ENCODE measurements at regions not wholly inside any gene's neighbourhood (a gene's known extent, or its start where the extent isn't known, plus 50 kb on each side); places are given as distances from the start of the nearest gene placed in this dataset.
A peak's percentile ranks its signal among the peaks of the same experiment; 100 is the strongest.

DNA sequence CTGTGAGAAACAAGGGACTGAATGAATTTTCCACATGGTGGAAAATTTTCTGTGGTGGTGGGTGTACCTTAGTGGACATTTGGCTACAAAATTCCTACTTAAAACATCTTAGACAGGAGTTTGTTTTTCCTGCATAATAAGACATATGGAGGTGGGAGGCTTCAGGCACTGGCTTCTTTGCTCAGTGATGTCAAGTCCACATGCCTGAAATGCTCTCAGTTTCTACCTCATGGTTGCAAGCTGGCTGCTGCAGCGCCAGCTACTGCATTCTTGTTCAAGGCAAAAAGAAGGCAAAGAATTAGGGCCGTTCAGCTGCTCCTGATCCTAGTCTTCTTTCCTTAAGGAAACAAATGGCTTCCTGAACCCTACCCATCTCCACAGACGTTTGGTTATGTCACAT lies 99.9 kb upstream of the FAM204A start:
- no peak for ATAC-seq (ENCODE audit: low read depth)
- TF ChIP-seq, protein P1, sequence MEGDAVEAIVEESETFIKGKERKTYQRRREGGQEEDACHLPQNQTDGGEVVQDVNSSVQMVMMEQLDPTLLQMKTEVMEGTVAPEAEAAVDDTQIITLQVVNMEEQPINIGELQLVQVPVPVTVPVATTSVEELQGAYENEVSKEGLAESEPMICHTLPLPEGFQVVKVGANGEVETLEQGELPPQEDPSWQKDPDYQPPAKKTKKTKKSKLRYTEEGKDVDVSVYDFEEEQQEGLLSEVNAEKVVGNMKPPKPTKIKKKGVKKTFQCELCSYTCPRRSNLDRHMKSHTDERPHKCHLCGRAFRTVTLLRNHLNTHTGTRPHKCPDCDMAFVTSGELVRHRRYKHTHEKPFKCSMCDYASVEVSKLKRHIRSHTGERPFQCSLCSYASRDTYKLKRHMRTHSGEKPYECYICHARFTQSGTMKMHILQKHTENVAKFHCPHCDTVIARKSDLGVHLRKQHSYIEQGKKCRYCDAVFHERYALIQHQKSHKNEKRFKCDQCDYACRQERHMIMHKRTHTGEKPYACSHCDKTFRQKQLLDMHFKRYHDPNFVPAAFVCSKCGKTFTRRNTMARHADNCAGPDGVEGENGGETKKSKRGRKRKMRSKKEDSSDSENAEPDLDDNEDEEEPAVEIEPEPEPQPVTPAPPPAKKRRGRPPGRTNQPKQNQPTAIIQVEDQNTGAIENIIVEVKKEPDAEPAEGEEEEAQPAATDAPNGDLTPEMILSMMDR (IDR thresholded peaks at IDR 0.05), result no peak
- POLR2A ChIA-PET, result no interaction called here

DNA sequence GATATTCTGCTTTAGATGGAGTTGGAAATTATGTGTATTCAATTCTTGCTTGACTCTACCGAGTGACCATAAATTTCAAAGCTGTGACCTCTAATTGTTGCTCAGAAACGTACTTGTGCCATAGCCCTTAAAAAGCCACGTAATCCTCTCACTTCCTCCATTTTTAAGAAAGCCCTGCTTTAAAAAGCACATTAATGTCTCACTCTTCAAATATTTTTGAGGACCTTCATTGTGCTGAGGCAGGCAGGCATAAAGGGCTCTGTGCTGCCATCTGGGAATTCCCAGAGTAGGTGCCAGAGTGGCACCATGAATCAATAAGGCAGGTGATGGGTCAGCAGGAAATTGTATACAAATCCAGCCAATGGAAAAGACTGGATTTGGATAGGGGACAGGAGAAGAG lies 97.7 kb upstream of the FAM204A start:
- H3K4me1 Mint-ChIP-seq, result no peaks in the 10 kb centered on the region
- no peak overlapping the region for H3K4me3 Mint-ChIP-seq
- no peaks in the 10 kb centered on the region for H3K36me3 Mint-ChIP-seq (ENCODE audit: low read depth)
- ATAC-seq (ENCODE audit: low read depth), result no peak
- intact Hi-C loops (cut with micrococcal nuclease), result no loop called here
- no peaks in the 10 kb centered on the region for H3K9me3 Mint-ChIP-seq
- CTCF ChIA-PET, result no interaction called here
- H3K27me3 Mint-ChIP-seq, result peaks cover 27% of the 10 kb centered on the region
- TF ChIP-seq, protein P1 (IDR thresholded peaks at IDR 0.05), result no peak
- POLR2A ChIA-PET, result no interaction called here
- H3K27ac Mint-ChIP-seq, result no peak overlapping the region
- DNase-seq, result no peak

More for the DNA sequence above, 99.9 kb upstream of the FAM204A start:
- Mint-ChIP-seq H3K9me3 (no peaks in the 10 kb centered on the region), H3K4me3 (no peak overlapping the region), H3K36me3 (ENCODE audit: low read depth) (no peaks in the 10 kb centered on the region), H3K27ac (no peak overlapping the region), H3K4me1 (no peaks in the 10 kb centered on the region), H3K27me3 (peaks cover 24% of the 10 kb centered on the region)
- DNase-seq, result no peak
- intact Hi-C loops (cut with micrococcal nuclease), result no loop called here
- CTCF ChIA-PET, result no interaction called here

DNA sequence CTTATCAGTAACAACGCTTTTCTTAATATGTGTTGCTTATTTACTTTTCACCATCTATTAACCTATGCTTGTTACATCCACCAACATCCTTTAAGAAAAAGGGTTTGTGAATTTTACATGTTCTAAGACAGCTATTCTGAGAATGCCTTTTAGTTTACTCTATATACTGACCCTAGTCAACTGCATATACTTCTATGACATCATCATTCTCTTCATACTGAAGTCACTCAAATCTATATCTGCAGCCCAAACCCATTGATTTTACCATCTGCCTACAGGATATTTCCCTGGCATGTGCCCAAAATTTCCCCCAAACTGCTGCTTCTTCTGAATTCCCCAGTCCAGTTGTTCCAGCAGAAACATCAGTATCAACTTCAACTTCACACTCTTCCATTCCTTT lies 94.6 kb upstream of the FAM204A start:
- peaks cover 24% of the 10 kb centered on the region for H3K27me3 Mint-ChIP-seq
- H3K4me3 Mint-ChIP-seq, result no peak overlapping the region
- intact Hi-C loops (cut with micrococcal nuclease), result no loop called here
- H3K9me3 Mint-ChIP-seq, result no peaks in the 10 kb centered on the region
- H3K36me3 Mint-ChIP-seq (ENCODE audit: low read depth), result no peaks in the 10 kb centered on the region
- ChIA-PET CTCF (no interaction called here), POLR2A (no interaction called here)
- ATAC-seq (ENCODE audit: low read depth) (no peak), DNase-seq (no peak)
- no peak overlapping the region for H3K27ac Mint-ChIP-seq
- no peaks in the 10 kb centered on the region for H3K4me1 Mint-ChIP-seq
- TF ChIP-seq, protein P1 (IDR thresholded peaks at IDR 0.05), result no peak

DNA sequence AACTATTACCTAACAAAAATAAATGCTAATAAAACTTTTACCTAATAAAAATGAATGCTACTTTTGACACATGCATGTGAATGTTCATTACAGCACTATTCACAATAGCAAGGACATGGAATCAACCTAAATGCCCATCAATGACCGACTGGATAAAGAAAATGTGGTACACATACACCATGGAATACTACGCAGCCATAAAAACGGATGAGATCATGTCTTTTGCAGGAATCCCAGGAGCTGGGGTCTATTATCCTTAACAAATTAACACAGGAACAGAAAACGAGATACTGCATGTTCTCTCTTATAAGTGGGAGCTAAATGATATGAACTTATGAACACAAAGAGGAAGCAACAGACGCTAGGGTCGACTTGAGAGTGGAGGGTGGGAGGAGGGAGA lies 88.1 kb upstream of the FAM204A start:
- Mint-ChIP-seq H3K4me3 (no peak overlapping the region), H3K9me3 (peaks cover 4% of the 10 kb centered on the region), H3K27ac (no peak overlapping the region), H3K4me1 (no peaks in the 10 kb centered on the region), H3K27me3 (peaks cover 3% of the 10 kb centered on the region), H3K36me3 (ENCODE audit: low read depth) (no peaks in the 10 kb centered on the region)
- ChIA-PET CTCF (no interaction called here), POLR2A (no interaction called here)
- DNase-seq, result no peak
- no peak for ATAC-seq (ENCODE audit: low read depth)
- TF ChIP-seq, protein P1 (IDR thresholded peaks at IDR 0.05), result no peak
- intact Hi-C loops (cut with micrococcal nuclease), result no loop called here

DNA sequence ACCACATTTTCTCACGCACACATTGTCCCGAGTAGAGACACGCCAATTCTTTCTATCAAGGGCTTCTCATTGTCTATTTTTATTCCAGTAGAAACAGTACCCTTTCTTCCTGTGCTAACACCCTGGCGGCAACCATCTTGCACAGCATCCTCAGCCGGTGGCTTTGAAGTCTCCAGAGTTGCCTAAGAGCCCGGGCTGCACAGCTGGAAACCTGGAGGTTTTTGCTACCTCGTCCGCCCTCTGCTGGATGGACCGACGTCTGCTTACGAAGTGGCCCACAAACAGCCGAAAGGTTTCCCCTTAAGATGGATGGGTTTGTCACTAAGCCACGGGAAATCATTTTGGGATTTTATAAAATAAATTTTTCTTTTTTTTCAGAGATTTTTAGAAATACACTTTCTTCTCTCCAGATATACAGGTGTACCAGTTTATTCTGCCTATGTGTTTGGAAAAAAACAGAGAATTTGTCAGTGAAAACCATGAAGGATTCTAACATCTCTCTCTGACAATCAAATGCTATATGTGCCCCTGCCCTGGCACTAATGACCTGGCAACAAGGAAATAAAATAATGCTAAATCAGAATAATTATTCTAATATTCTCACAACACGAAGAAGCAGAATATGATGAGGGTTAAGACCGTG lies 81.8 kb upstream of the FAM204A start:
- Mint-ChIP-seq H3K4me1 (no peaks in the 10 kb centered on the region), H3K27me3 (peaks cover 5% of the 10 kb centered on the region), H3K9me3 (no peaks in the 10 kb centered on the region), H3K4me3 (no peak overlapping the region), H3K27ac (no peak overlapping the region), H3K36me3 (ENCODE audit: low read depth) (no peaks in the 10 kb centered on the region)
- TF ChIP-seq, protein P1 (IDR thresholded peaks at IDR 0.05), result no peak
- ChIA-PET POLR2A (no interaction called here), CTCF (interaction anchor here (0.7 to 1.5 kb wide), 3 partner anchors 8 to 927 kb away, joined by 3 to 6 read pairs (median 4); no protein-coding TSS in a partner anchor)
- intact Hi-C loops (cut with micrococcal nuclease), result loop anchor here (1.0 to 5.0 kb wide), 2 partner anchors 82 to 928 kb away; partner anchors contain the start of gene FAM204A
- peak; percentile 37 for ATAC-seq (ENCODE audit: low read depth)
- DNase-seq, result peak; percentile 16
